GM19238 (cell line): ENCODE measurements at regions not wholly inside any gene's neighbourhood (a gene's known extent, or its start where the extent isn't known, plus 50 kb on each side); places are given as distances from the start of the nearest gene placed in this dataset.
"Not testable (repeated sequence)": the region's sequence is repeated elsewhere in the genome, so short reads cannot be mapped to it uniquely, and the experiment has no call there.

Experiments
- DNase-seq: peaks from one replicate; pipeline ENCODE4 v3.0.0; 2011; ENCODE audit warnings: low spot score; ENCODE audit not compliant: insufficient read length

- no peak for DNase-seq
These were observed 650.9 kb upstream of the SEMA6D start for GRCh38 chr15:47066392-47066791.

- DNase-seq: not testable (repeated sequence)
These were observed 639.5 kb upstream of the SEMA6D start for GRCh38 chr15:47077846-47078245.

- no peak for DNase-seq
These were observed 621.5 kb upstream of the SEMA6D start for GRCh38 chr15:47095833-47096232.

GRCh38 chr15:47098526-47098925, 618.8 kb upstream of the SEMA6D start:
- not testable (repeated sequence) for DNase-seq

GRCh38 chr15:47099801-47100200, 617.5 kb upstream of the SEMA6D start:
- not testable (repeated sequence) for DNase-seq

GRCh38 chr15:47108800-47109199, 608.5 kb upstream of the SEMA6D start:
- DNase-seq: not testable (repeated sequence)

- DNase-seq: no peak
These were observed 600.6 kb upstream of the SEMA6D start for GRCh38 chr15:47116698-47117097.

GRCh38 chr15:47119349-47119748, 598.0 kb upstream of the SEMA6D start:
- DNase-seq: no peak

- no peak for DNase-seq
These were observed 592.7 kb upstream of the SEMA6D start for GRCh38 chr15:47124430-47125102.

- DNase-seq: no peak
These were observed 588.3 kb upstream of the SEMA6D start for GRCh38 chr15:47129033-47129432.

- not testable (repeated sequence) for DNase-seq
These were observed 585.9 kb upstream of the SEMA6D start for GRCh38 chr15:47131450-47131849.

- DNase-seq: no peak
These were observed 582.0 kb upstream of the SEMA6D start for GRCh38 chr15:47135267-47135666.

GRCh38 chr15:47136236-47136635, 581.1 kb upstream of the SEMA6D start:
- no peak for DNase-seq

GRCh38 chr15:47139965-47140364, 577.3 kb upstream of the SEMA6D start:
- DNase-seq: no peak

GRCh38 chr15:47157827-47158226, 559.5 kb upstream of the SEMA6D start:
- DNase-seq: no peak

- DNase-seq: no peak
These were observed 558.7 kb upstream of the SEMA6D start for GRCh38 chr15:47158573-47158972.

- DNase-seq: no peak
These were observed 540.1 kb upstream of the SEMA6D start for GRCh38 chr15:47177177-47177576.

GRCh38 chr15:47179988-47180387, 537.3 kb upstream of the SEMA6D start:
- no peak for DNase-seq

GRCh38 chr15:47182818-47183217, 534.5 kb upstream of the SEMA6D start:
- no peak for DNase-seq

GRCh38 chr15:47184003-47184907, 533.0 kb upstream of the SEMA6D start:
- DNase-seq: no peak

GRCh38 chr15:47184908-47185801, 532.1 kb upstream of the SEMA6D start:
- DNase-seq: no peak

- no peak for DNase-seq
These were observed 531.2 kb upstream of the SEMA6D start for GRCh38 chr15:47186075-47186474.
